ENCODE measurements at regions not wholly inside any gene's neighbourhood (a gene's known extent, or its start where the extent isn't known, plus 50 kb on each side); places are given as distances from the start of the nearest gene placed in this dataset.

- no peak for TF ChIP-seq EZH2 (IDR thresholded peaks at IDR 0.05; ENCODE audit: insufficient read depth, poor library complexity, severe bottlenecking)
- no peak for TF ChIP-seq EZH2phosphoT487 (IDR thresholded peaks at IDR 0.05; ENCODE audit: insufficient read depth, low read depth)
These were observed 416.1 kb downstream of the MRPL39 start for GRCh38 chr21:25191141-25191540.

Data from GM23248 (cell line).